Right lung (tissue), 2 donors: ENCODE measurements at regions not wholly inside any gene's neighbourhood (a gene's known extent, or its start where the extent isn't known, plus 50 kb on each side); places are given as distances from the start of the nearest gene placed in this dataset.
A peak's percentile ranks its signal among the peaks of the same experiment; 100 is the strongest.

Source experiments
- DNase-seq, 2 donors: peaks; one replicate each; pipeline ENCODE4 v3.0.0-alpha.2; 2013

GRCh38 chr13:102993348-102993747, 72.9 kb downstream of the SLC10A2 start:
- no peak for DNase-seq

- no peak for DNase-seq
Observed at GRCh38 chr13:102984210-102984609, 82.0 kb downstream of the SLC10A2 start.

GRCh38 chr13:102983496-102983895, 82.7 kb downstream of the SLC10A2 start:
- no peak for DNase-seq

GRCh38 chr13:102980331-102980982, 85.8 kb downstream of the SLC10A2 start:
- no peak for DNase-seq

GRCh38 chr13:102978168-102978567, 88.0 kb downstream of the SLC10A2 start:
- no peak for DNase-seq

- no peak for DNase-seq
Observed at GRCh38 chr13:102977471-102977870, 88.7 kb downstream of the SLC10A2 start.

DNA sequence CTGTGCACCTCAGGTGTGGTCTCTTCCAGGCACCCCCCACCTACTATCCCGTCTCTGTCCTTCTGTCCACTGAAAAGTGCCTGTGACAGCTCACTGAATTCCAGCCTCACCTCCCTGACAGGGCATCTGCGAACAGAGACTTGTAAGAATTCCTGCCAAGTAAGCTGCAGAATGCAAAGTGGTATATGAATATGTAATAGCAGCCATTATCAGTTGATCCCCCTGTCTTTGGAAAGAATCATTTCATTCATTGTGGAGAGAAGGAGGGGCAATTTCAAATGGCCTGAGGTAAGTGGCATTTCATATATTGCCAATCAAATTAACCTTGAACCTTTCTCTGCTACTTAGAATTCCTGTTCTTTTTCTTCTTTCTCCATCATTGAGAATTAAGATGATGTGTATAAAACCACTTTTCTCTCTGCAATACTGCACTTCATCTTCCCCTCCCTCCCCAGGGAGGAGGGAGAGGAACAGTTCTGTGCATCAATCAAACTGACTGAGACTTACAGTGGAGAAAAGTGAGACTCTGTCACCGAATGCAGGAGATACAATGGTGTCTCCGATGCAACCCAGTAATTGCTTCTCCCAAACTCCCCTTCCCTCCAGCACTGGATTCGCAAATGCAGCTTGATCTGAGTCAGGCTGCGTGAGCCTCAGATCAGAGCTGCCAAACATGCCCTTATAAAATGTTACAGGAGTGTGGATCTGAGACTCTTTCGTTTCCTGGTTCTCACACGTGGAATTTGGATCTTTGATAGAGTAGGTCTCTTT, 91.7 kb downstream of the SLC10A2 start:
- no peak for DNase-seq

DNA sequence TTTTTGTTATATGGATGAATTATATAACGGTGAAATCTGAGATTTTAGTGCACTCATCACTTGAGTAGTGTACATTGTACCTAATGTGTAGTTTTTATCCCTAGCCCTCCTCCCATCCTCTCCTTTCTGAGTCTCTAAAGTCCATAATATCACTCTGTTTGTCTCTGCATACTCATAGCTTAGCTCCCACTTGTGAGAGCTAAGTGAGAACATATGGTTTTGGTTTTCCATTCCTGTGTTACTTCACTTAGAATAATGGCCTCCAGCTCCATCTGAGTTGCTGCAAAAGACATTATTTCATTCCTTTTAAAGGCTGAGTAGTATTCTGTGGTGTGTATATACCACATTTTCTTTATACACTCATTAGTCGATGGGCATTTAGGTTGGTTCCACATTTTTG, 94.0 kb downstream of the SLC10A2 start:
- no peak for DNase-seq

- DNase-seq = no peak
Observed at GRCh38 chr13:102970542-102970941, 95.7 kb downstream of the SLC10A2 start.

DNA sequence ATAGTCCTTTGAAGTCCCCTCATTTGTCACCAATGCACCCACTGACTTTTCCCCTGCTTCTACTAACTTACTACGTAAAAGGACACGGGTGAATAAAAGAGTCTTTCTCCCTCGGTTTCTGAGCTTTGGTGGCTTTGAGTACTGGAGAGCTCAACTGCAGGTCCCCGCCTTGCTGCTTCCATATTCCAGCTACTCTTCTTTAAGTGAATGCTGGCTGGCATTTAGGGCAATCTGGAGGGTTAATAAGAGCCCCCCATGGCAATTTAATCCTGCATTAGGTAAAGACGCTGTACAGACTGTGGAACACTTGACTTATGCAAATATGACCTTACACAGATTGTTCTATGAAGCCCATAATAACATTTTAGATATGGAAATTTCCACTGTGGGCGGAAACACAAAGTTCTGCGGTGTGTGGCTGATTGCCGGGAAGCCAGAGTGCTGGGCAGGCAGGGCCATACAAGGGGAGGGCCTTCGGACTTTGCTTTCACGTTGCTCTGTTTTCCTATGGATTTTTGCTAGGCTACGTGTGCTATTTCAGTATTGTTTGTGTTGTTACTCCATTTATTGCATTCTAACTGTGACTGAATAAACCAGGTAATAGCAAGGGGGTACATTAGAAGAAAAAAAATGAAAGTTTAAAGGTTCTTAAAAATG, 97.5 kb downstream of the SLC10A2 start:
- DNase-seq = no peak

- no peak for DNase-seq
Observed at GRCh38 chr13:102965802-102966201, 100.4 kb downstream of the SLC10A2 start.

DNA sequence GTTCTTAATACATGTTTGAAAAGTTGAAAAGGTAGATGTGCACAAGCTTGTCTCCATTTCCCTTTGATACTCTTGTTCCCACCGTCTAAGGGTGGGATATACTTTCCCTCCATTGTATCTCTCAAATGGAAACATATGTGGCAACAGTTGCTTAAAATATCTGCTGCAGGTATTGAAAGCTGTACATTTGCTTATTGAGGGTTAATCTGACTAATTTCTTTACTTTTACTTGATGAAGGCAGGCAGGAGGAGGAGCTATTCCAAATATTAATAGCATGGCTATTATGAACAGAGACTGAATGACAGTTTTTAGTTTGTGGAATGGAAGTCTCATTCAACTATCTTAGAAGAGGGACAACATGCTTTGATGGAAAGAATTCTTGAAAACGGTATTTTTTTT, 103.8 kb downstream of the SLC10A2 start:
- DNase-seq = no peak

DNA sequence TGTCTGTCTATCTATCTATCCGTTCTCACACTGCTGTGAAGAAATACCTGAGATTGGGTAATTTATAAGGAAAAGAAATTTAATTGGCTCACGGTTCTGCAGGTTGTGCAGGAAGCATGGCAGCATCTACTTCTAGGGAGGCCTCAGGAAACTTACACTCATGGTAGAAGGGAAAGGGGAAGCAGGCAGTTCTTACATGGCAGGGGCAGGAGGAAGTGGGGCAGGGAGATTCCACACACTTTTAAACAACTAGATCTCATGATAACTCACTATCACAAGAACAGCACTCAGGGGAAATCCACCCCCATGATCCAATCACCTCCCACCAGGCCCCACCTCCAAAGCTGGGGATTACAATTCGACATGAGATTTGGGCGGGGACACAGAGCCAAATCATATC, 105.3 kb downstream of the SLC10A2 start:
- DNase-seq = no peak

- peak in 1 of 2 donors; percentile 61 for DNase-seq
Observed at GRCh38 chr13:102956449-102956848, 109.8 kb downstream of the SLC10A2 start.

DNA sequence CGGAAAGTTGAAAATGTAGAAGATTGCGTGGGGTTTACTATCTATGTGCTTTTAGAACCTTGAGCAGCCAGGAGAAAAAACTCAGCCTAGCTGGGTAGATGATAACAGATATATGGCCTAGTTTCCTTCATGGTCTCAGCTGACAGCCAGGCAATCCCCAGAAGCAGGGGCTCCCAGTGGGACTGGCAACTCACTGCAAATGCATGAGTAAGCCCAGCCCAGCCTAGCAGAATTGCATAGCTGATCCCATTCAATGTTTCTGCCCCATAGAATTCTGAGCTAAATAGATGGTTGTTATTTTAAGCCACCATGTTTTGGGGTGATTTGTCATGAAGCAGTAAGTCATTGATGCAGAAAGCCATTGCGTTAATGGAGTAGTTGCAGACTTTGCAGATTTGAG, 108.5 kb downstream of the ERCC5 start:
- no peak for DNase-seq

GRCh38 chr13:102951808-102952207, 106.0 kb downstream of the ERCC5 start:
- no peak for DNase-seq

GRCh38 chr13:102947745-102948405, 102.0 kb downstream of the ERCC5 start:
- peak in 1 of 2 donors; percentile 6 for DNase-seq

DNA sequence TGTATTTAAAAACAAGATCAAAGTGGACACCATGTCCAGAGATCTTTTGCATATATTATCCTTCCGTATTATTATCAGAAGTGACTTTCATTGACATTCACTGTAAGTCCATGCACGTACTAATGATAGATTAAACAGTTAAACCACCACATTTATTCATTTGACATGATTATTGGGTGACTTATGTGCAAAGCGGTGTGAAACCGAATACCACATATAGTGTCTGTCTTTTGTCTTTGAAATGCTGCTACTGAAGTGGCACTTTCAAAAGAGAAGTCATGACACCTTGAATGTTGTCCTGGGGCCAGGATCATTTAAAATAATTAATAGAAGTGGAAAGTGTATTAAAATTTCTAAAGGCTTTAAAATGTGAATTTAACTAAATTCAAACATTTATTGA, 100.1 kb downstream of the ERCC5 start:
- DNase-seq = no peak

- DNase-seq = no peak
Observed at GRCh38 chr13:102945324-102945815, 99.5 kb downstream of the ERCC5 start.

GRCh38 chr13:102944821-102945220, 99.0 kb downstream of the ERCC5 start:
- no peak for DNase-seq

GRCh38 chr13:102940770-102941169, 94.9 kb downstream of the ERCC5 start:
- DNase-seq = no peak

- no peak for DNase-seq
Observed at GRCh38 chr13:102940143-102940542, 94.3 kb downstream of the ERCC5 start.
